ENCODE measurements at regions not wholly inside any gene's neighbourhood (a gene's known extent, or its start where the extent isn't known, plus 50 kb on each side); places are given as distances from the start of the nearest gene placed in this dataset.

DNA sequence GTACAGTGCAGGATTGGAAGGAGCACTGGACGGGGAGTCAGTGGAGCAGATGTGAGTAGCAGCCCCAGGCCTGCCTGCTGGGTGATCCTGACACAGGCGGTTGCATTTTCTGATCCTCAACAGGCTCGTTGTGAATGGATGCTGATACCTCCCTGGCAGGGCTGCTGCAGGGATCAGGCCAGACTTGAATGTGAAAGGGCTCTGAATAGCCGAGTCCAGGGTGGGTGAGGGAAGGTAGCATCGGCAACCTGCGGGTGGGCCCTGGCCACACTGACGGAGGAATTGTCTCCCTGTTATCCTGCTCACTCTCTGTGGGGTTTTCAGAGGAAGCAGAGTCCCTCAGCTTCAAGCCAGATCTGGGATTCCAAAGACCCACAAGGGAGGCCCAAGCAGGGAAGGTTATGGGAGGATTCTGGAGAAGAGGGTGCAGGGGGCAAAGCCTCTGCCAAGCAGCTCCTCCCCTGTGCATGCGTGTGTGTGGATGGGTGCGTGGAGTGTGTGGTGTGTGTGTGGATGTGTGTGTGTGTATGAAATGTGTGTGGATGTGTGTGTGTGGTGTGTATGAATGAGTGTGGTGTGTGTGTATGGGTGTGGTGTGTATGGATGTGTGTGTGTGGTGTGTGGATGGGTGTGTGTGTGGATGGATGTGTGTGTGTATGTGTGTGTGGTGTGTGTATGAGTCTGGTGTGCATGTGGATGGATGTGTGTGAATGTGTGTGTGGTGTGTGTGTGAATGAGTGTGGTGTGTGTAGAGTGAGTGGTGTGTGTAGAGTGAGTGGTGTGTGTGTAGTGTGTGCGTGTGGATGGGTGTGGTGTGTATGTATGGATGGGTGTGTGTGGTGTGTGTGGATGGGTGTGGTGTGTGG lies 100.3 kb downstream of the UBIAD1 start:
- no peak for DNase-seq (ENCODE audit: insufficient read length, low spot score)
- no peak for FAIRE-seq

GRCh38 chr1:11373895-11374747 lies 101.1 kb downstream of the UBIAD1 start:
- DNase-seq (ENCODE audit: insufficient read length, low spot score) (no peak), FAIRE-seq (no peak)

- DNase-seq (ENCODE audit: insufficient read length, low spot score): no peak
Measured at GRCh38 chr1:11374748-11375110, 101.7 kb downstream of the UBIAD1 start.

GRCh38 chr1:11377001-11377583 lies 101.9 kb upstream of the DISP3 start:
- DNase-seq (ENCODE audit: insufficient read length, low spot score) (no peak), FAIRE-seq (no peak)

More at GRCh38 chr1:11374748-11375110, 101.7 kb downstream of the UBIAD1 start:
- FAIRE-seq: no peak

- DNase-seq (ENCODE audit: insufficient read length, low spot score) (no peak), FAIRE-seq (no peak)
Measured at GRCh38 chr1:11377954-11378353, 101.0 kb upstream of the DISP3 start.

DNA sequence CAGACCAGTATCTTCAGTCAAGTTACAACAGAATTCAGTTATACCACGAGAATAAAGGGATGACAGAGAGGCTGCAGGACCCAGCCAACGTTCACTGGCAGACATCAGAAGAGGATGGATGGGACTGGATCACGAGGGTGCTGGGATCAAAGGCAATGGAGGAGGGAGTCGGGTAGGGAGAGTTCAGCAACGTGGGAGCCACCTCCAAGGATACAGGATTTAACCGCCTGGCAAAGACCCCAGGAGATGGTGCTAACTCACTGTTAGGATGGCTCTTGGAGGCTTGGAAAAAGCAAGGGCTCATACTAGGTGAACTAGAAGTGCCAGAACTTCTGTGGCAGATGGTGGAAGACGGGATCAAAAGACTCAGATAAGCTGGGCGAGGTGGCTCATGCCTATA lies 99.1 kb upstream of the DISP3 start:
- FAIRE-seq: no peak

DNA sequence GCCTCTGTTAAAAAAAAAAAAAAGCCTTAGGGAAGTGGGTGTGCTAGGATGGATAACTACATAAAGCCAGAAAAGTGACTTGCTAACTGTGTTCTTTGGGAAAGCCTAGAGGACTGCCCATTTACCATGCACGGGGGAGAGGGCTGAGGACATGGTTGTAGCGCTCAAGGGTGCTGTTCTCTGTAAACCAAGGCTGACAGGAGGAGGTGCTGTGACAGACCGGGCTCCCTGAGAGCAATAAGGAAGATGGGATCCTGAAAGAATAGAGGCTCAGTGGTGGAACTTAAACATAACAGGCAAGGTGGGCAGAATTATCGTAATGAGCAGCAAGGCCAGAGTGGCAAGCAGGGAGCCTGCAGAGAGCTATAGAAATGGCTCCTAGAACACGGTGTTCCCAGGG lies 98.5 kb upstream of the DISP3 start:
- FAIRE-seq (no peak), DNase-seq (ENCODE audit: insufficient read length, low spot score) (no peak)

More for the DNA sequence above, 99.1 kb upstream of the DISP3 start:
- DNase-seq (ENCODE audit: insufficient read length, low spot score): no peak

DNA sequence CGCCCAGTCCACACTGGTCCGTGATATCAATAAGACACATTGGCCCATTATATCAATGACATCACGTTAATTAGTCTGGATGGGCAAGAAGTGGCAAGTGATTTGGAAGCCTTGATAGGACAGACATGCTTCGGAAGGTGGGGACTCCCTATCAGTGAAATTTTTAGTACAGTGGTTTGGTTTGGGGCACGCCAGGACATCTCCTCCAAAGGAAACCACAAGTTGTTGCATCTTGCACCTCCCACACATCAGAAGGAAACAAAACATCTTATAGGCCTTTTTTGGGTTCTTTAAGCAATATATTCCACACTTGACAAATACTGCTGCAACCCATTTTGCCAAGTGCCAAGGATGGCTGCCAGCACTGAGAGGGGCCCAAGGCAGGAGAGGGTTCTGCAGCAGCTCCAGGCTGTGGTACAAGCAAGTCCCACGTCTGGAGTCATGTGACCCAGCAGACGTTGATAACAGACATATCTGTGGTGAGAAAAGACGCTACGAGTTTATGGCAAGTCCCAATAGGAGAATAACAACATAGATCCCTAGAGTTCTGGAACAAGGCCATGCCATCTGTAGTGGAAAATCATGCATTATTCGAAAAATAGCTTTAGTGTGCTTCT lies 95.3 kb upstream of the DISP3 start:
- DNase-seq (ENCODE audit: insufficient read length, low spot score) (no peak), FAIRE-seq (no peak)

GRCh38 chr1:11384170-11384554 lies 94.8 kb upstream of the DISP3 start:
- no peak for DNase-seq (ENCODE audit: insufficient read length, low spot score)
- no peak for FAIRE-seq

- DNase-seq (ENCODE audit: insufficient read length, low spot score) (no peak), FAIRE-seq (no peak)
Measured at GRCh38 chr1:11387829-11388228, 91.1 kb upstream of the DISP3 start.

GRCh38 chr1:11388617-11389016 lies 90.3 kb upstream of the DISP3 start:
- no peak for DNase-seq (ENCODE audit: insufficient read length, low spot score)
- no peak for FAIRE-seq

- no peak for FAIRE-seq
- DNase-seq (ENCODE audit: insufficient read length, low spot score): no peak
Measured at GRCh38 chr1:11391327-11391726, 87.6 kb upstream of the DISP3 start.

DNA sequence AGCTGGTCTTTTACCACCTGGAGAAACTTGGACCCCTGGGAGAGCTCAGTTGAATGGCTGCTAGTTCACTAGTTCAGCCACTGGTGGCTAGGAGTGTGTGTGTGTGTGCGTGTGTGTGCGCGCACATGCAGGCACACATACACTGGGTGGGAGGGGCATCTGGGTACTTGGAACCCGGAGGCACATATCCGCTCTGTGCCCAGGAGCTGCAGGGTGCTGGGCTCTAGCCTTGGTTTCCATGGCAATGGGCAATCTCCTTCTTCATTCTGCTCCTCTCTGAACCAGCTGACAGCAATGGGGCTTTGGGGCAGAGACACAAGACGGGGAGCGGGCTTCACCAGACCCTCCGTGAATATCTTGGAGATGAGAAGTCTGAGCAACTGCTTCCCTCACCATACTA lies 87.1 kb upstream of the DISP3 start:
- FAIRE-seq: no peak
- no peak for DNase-seq (ENCODE audit: insufficient read length, low spot score)

DNA sequence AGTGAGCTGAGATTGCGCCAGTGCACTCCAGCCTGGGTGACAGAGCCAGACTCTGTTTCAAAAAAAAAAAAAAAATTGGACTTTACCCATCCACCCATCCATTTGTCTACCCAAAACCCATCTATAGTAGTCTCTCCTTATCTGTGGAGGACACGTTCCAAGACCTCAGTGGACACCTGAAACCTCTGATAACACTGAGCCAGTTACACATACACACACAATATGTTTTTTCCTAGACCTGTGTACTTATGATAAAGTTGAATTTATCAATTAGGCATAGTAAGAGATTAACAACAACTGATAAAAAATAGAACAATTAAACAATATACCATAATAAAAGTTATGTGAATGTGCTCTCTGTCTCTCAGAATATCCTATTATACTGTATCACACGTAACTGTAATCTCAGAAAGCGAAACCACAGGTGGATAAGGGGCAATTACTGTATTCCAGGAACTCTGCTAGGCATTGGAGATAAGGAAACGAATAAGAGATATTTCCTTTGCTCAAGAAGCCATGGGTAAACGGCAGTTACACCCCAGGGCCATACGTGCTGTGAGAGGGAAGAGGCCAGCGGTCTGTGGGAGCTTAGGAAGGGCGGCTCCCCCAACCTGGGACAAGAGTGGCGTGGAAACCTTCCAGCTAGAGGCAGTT lies 84.2 kb upstream of the DISP3 start:
- FAIRE-seq: no peak
- no peak for DNase-seq (ENCODE audit: insufficient read length, low spot score)

GRCh38 chr1:11395616-11396015 lies 83.3 kb upstream of the DISP3 start:
- no peak for DNase-seq (ENCODE audit: insufficient read length, low spot score)
- FAIRE-seq: no peak

DNA sequence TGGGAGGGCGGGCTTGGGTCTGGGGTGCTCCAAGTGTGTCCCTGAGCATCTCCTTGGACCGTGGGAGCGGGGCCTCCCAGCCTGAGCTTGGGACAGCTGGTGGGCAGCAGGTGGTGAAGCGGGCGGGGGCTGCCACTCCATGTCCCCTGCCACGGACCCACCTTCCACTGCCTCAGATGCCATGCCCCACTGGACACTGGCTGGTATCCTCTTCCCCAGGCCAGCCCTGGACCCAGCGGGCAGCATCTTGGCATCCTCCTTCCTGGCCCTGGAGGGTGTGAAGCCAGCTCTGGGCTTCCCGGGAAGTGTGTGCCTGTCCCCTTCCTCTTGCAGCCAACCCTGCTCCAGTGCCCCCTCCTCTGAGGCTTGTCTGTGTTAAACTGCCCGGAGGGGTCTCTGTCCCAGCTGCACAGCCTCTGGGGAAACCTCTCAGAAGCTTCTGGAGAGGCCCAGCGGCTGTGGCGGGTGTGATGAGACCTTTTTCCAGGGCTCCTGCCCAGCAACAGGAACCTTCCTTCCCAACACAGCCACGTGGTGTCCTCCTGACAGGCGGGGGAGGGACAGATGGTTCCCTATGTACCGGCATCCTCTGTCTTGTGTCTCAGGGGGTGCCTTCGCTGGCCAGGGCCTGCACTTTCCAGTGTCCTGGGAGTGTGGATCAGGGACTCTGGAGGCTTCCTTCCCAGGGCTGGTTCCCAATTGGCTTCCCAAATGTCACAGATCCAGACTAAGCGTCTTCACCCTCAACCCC lies 81.6 kb upstream of the DISP3 start:
- DNase-seq (ENCODE audit: insufficient read length, low spot score): no peak

GRCh38 chr1:11399250-11399649 lies 79.7 kb upstream of the DISP3 start:
- DNase-seq (ENCODE audit: insufficient read length, low spot score) (no peak), FAIRE-seq (no peak)

More for the DNA sequence above, 81.6 kb upstream of the DISP3 start:
- FAIRE-seq: no peak

- DNase-seq (ENCODE audit: insufficient read length, low spot score) (no peak), FAIRE-seq (no peak)
Measured at GRCh38 chr1:11400155-11400554, 78.8 kb upstream of the DISP3 start.

GRCh38 chr1:11400567-11400966 lies 78.4 kb upstream of the DISP3 start:
- DNase-seq (ENCODE audit: insufficient read length, low spot score) (no peak), FAIRE-seq (no peak)

GRCh38 chr1:11406845-11407244 lies 72.1 kb upstream of the DISP3 start:
- no peak for DNase-seq (ENCODE audit: insufficient read length, low spot score)
- no peak for FAIRE-seq
